GM21723 (cell line): ENCODE measurements at regions not wholly inside any gene's neighbourhood (a gene's known extent, or its start where the extent isn't known, plus 50 kb on each side); places are given as distances from the start of the nearest gene placed in this dataset.

ENCODE experiments used
- ATAC-seq: cut with Tn5 transposase; IDR thresholded peaks from one replicate; pipeline ENCODE4 v1.9.1; 2021; ENCODE audit warnings: mild to moderate bottlenecking, moderate library complexity; ENCODE audit not compliant: unreplicated experiment

- no peak for ATAC-seq
Measured at GRCh38 chr11:31865606-31866300, 54.6 kb upstream of the PAX6 start.

GRCh38 chr11:31863170-31863832 lies 52.2 kb upstream of the PAX6 start:
- no peak for ATAC-seq

- ATAC-seq: no peak
Measured at GRCh38 chr11:31861011-31861410, 49.9 kb upstream of the PAX6 start.
